SK-N-SH (cell line): ENCODE measurements at regions not wholly inside any gene's neighbourhood (a gene's known extent, or its start where the extent isn't known, plus 50 kb on each side); places are given as distances from the start of the nearest gene placed in this dataset.

Source experiments
- CTCF ChIA-PET: fragments of 300-600, 350-600 bp; formaldehyde crosslinking; extraction: SDS; loops from one replicate; lab custom pipeline; 2021; lab: Yijun Ruan, JAX
- POLR2A ChIA-PET: fragments of 350-600 bp; sonication (Branson Sonifier 250); formaldehyde crosslinking; extraction: SDS; loops from one replicate; lab custom pipeline; 2020; ENCODE audit warnings: antibody characterized with exemption, inconsistent platforms; lab: Yijun Ruan, JAX
- DNase-seq: peaks from one replicate; pipeline ENCODE4 v3.0.0; 2012
- H2AFZ ChIP-seq: fragments of 200-600 bp; sonication (generic); 2 replicates; pipeline ENCODE4 v1.8.1; 2016; ENCODE audit warnings: antibody characterized with exemption, mild to moderate bottlenecking, low read depth
- H3F3A ChIP-seq: fragments of 200-600 bp; sonication (generic); replicated peaks from 2 replicates; pipeline ENCODE3; 2016; ENCODE audit warnings: antibody characterized with exemption, mild to moderate bottlenecking; ENCODE audit not compliant: insufficient read depth
- H3K27ac ChIP-seq, 2 experiments: fragments of 200-500 bp in 1 of 2; fragments of 200-600 bp in 1 of 2; sonication (Bioruptor generic) in 1 of 2; sonication (generic), shearing (Covaris generic) in 1 of 2; 2 replicates each; pipeline versions ENCODE4 v1.5.1 to v1.6.1; 2014 to 2016; ENCODE audit warnings: low read depth in 2 of 2, inconsistent platforms in 1 of 2, low read length in 1 of 2, mild to moderate bottlenecking in 1 of 2, mixed read lengths in 1 of 2
- H3K27me3 ChIP-seq: fragments of 200-600 bp; sonication (generic), shearing (Covaris generic); 2 replicates; pipeline ENCODE4 v1.6.1; 2016; ENCODE audit warnings: mixed run types; ENCODE audit not compliant: insufficient read depth
- H3K36me3 ChIP-seq, 2 experiments: fragments of 200-500 bp in 1 of 2; fragments of 200-600 bp in 1 of 2; sonication (Bioruptor generic) in 1 of 2; sonication (generic) in 1 of 2; replicated peaks in 1 of 2; 2 replicates each; pipeline versions ENCODE3 to v1.5.1; 2014 to 2016; ENCODE audit warnings: low read length in 1 of 2, mild to moderate bottlenecking in 1 of 2; ENCODE audit not compliant: insufficient read depth in 2 of 2, control insufficient read depth in 1 of 2
- H3K4me1 ChIP-seq, 2 experiments: fragments of 200-500 bp in 1 of 2; fragments of 200-600 bp in 1 of 2; sonication (Bioruptor generic) in 1 of 2; sonication (generic), shearing (Covaris generic) in 1 of 2; 2 replicates each; pipeline versions ENCODE4 v1.5.1 to v1.6.1; 2014 to 2016; ENCODE audit warnings: low read depth in 1 of 2, low read length in 1 of 2, mixed run types in 1 of 2; ENCODE audit not compliant: insufficient read depth in 2 of 2, control insufficient read depth in 1 of 2
- H3K4me2 ChIP-seq: fragments of 200-600 bp; sonication (generic), shearing (Covaris generic); 2 replicates; pipeline ENCODE4 v1.6.1; 2017; ENCODE audit warnings: mixed run types
- H3K4me3 ChIP-seq, 2 experiments: fragments of 200-500 bp in 1 of 2; fragments of 200-600 bp in 1 of 2; sonication (Bioruptor generic) in 1 of 2; sonication (generic), shearing (Covaris generic) in 1 of 2; 2 replicates each; pipeline versions ENCODE4 v1.5.1 to v1.8.1; 2014 to 2016; ENCODE audit warnings: low read depth in 2 of 2, inconsistent platforms in 1 of 2, low read length in 1 of 2, mild to moderate bottlenecking in 1 of 2, mixed read lengths in 1 of 2, moderate library complexity in 1 of 2
- H3K79me2 ChIP-seq: fragments of 200-600 bp; sonication (generic); 2 replicates; pipeline ENCODE4 v1.8.1; 2017; ENCODE audit warnings: mild to moderate bottlenecking; ENCODE audit not compliant: insufficient read depth
- H3K9ac ChIP-seq: fragments of 200-600 bp; sonication (generic); 2 replicates; pipeline ENCODE4 v1.6.1; 2017; ENCODE audit warnings: mixed run types
- H3K9me2 ChIP-seq: fragments of 200-600 bp; sonication (generic); 2 replicates; pipeline ENCODE4 v1.6.1; 2017; ENCODE audit warnings: mixed run types
- H3K9me3 ChIP-seq: fragments of 200-600 bp; sonication (generic); 2 replicates; pipeline ENCODE4 v1.6.1; 2017; ENCODE audit warnings: mixed run types, mild to moderate bottlenecking, moderate library complexity
- H4K20me1 ChIP-seq: fragments of 200-600 bp; sonication (generic); 2 replicates; pipeline ENCODE4 v1.6.1; 2017; ENCODE audit warnings: mild to moderate bottlenecking, mixed run types; ENCODE audit not compliant: insufficient read depth
- CHD2 ChIP-seq: fragments of 150-350 bp; IDR thresholded peaks from 2 replicates; pipeline ENCODE4 v1.6.1; 2018; ENCODE audit warnings: low read length; ENCODE audit not compliant: partially characterized antibody
- CTCF ChIP-seq: fragments of 200-600 bp; sonication (generic); IDR thresholded peaks from 2 replicates; pipeline ENCODE4 v1.6.1; 2017; ENCODE audit warnings: antibody characterized with exemption, mild to moderate bottlenecking, moderate library complexity
- ELF1 ChIP-seq: IDR thresholded peaks from 2 replicates; pipeline ENCODE4 v1.4.0; 2012
- FOXJ3 ChIP-seq: sonication (generic); formaldehyde crosslinking; IDR thresholded peaks from 2 replicates; pipeline ENCODE4 v1.5.1; 2020; ENCODE audit warnings: mild to moderate bottlenecking, missing genetic modification reagents
- GABPA ChIP-seq: IDR thresholded peaks from 2 replicates; pipeline ENCODE4 v1.4.0; 2012; ENCODE audit warnings: low read depth, mild to moderate bottlenecking
- GATA2 ChIP-seq: sonication (generic); formaldehyde crosslinking; IDR thresholded peaks from 2 replicates; pipeline ENCODE4 v1.5.0; 2020; ENCODE audit warnings: mild to moderate bottlenecking, missing genetic modification reagents
- IRF3 ChIP-seq: fragments of 150-350 bp; IDR thresholded peaks from 2 replicates; pipeline ENCODE4 v1.6.1; 2016; ENCODE audit warnings: mild to moderate bottlenecking, low read depth, low read length
- MXI1 ChIP-seq: IDR thresholded peaks from 2 replicates; pipeline ENCODE4 v1.6.1; 2012; ENCODE audit warnings: mild to moderate bottlenecking, low read depth, low read length, improper control_type of control experiment
- NFIC ChIP-seq: IDR thresholded peaks from 2 replicates; pipeline ENCODE4 v1.4.0; 2012; ENCODE audit warnings: borderline replicate concordance
- NRF1 ChIP-seq: IDR thresholded peaks from 2 replicates; pipeline ENCODE4 v1.6.1; 2012; ENCODE audit warnings: low read depth, mild to moderate bottlenecking, low read length
- RAD21 ChIP-seq: IDR thresholded peaks from 2 replicates; pipeline ENCODE4 v1.6.1; 2012; ENCODE audit warnings: mild to moderate bottlenecking, low read length
- RCOR1 ChIP-seq: fragments of 150-350 bp; IDR thresholded peaks from 2 replicates; pipeline ENCODE4 v1.6.1; 2017; ENCODE audit warnings: antibody characterized with exemption, low read length
- SMC3 ChIP-seq: IDR thresholded peaks from 2 replicates; pipeline ENCODE4 v1.6.1; 2012; ENCODE audit warnings: low read depth, low read length, improper control_type of control experiment
- TCF12 ChIP-seq: IDR thresholded peaks from 2 replicates; pipeline ENCODE4 v1.4.0; 2012
- USF1 ChIP-seq: IDR thresholded peaks from 2 replicates; pipeline ENCODE4 v1.4.0; 2012; ENCODE audit warnings: low read depth, borderline replicate concordance
- USF2 ChIP-seq: fragments of 150-350 bp; IDR thresholded peaks from 2 replicates; pipeline ENCODE4 v1.6.1; 2017; ENCODE audit warnings: antibody characterized with exemption, low read length, low read depth, borderline replicate concordance
- YY1 ChIP-seq: IDR thresholded peaks from 2 replicates; pipeline ENCODE4 v1.4.0; 2012; ENCODE audit warnings: low read depth, mild to moderate bottlenecking
- ZBTB33 ChIP-seq: IDR thresholded peaks from 2 replicates; pipeline ENCODE4 v1.4.0; 2012; ENCODE audit warnings: low read depth, borderline replicate concordance
- WGBS: methylation state at CpG from one replicate; pipeline ENCODE4 v1.1.6; 2017; ENCODE audit warnings: low lambda C conversion rate; 5-methylcytosine and 5-hydroxymethylcytosine counted together

- no peaks in the 10 kb centered on the region for H4K20me1 ChIP-seq
- DNase-seq = no peak
- no peaks in the 10 kb centered on the region for H3K36me3 ChIP-seq
- TF ChIP-seq USF2 (no peak), RCOR1 (no peak), CTCF (no peak), SMC3 (no peak), NFIC (no peak), MXI1 (no peak)
- no peak overlapping the region for H2AFZ ChIP-seq
- no peak overlapping the region for H3K4me2 ChIP-seq
- no peaks in the 10 kb centered on the region for H3K9me2 ChIP-seq
- ChIA-PET CTCF (no interaction called here), POLR2A (no interaction called here)
- no peak overlapping the region for H3K4me3 ChIP-seq
- no peaks in the 10 kb centered on the region for H3F3A ChIP-seq
- no peaks in the 10 kb centered on the region for H3K27me3 ChIP-seq
- WGBS = 76% methylated on average over 3 of the region's 3 CpGs
- H3K79me2 ChIP-seq = no peaks in the 10 kb centered on the region
- H3K9me3 ChIP-seq = no peaks in the 10 kb centered on the region
- H3K9ac ChIP-seq = no peak overlapping the region
- H3K4me1 ChIP-seq = no peaks in the 10 kb centered on the region
- no peak overlapping the region for H3K27ac ChIP-seq
These were observed 1343.9 kb upstream of the MIR17HG start for GRCh38 chr13:90003566-90003965.

- no peaks in the 10 kb centered on the region for H3K4me1 ChIP-seq
- no peaks in the 10 kb centered on the region for H3K9me3 ChIP-seq
- H3K27ac ChIP-seq = no peak overlapping the region
- H2AFZ ChIP-seq = no peak overlapping the region
- ChIA-PET CTCF (no interaction called here), POLR2A (no interaction called here)
- WGBS = 73% methylated on average over 7 of the region's 7 CpGs
- H3K27me3 ChIP-seq = no peaks in the 10 kb centered on the region
- no peaks in the 10 kb centered on the region for H3K79me2 ChIP-seq
- no peak overlapping the region for H3K9ac ChIP-seq
- H3K4me3 ChIP-seq = no peak overlapping the region
- no peaks in the 10 kb centered on the region for H3K36me3 ChIP-seq
- no peak for DNase-seq
- H3F3A ChIP-seq = no peaks in the 10 kb centered on the region
- H3K9me2 ChIP-seq = no peaks in the 10 kb centered on the region
- TF ChIP-seq GATA2 (CRISPR knock-in tag) = no peak
- no peak for TF ChIP-seq GABPA
- H3K4me2 ChIP-seq = no peak overlapping the region
- no peaks in the 10 kb centered on the region for H4K20me1 ChIP-seq
These were observed 1338.8 kb upstream of the MIR17HG start for GRCh38 chr13:90008707-90009149.

- Histone ChIP-seq H3K9me3 (no peaks in the 10 kb centered on the region), H3K27ac (no peak overlapping the region), H4K20me1 (no peaks in the 10 kb centered on the region), H3K9me2 (no peaks in the 10 kb centered on the region), H3K79me2 (no peaks in the 10 kb centered on the region), H3K4me3 (no peak overlapping the region), H3K4me1 (no peaks in the 10 kb centered on the region), H3K4me2 (no peak overlapping the region), H3K36me3 (no peaks in the 10 kb centered on the region), H3F3A (no peaks in the 10 kb centered on the region), H3K27me3 (no peaks in the 10 kb centered on the region), H3K9ac (no peak overlapping the region), H2AFZ (no peak overlapping the region)
- DNase-seq = no peak
- POLR2A ChIA-PET = no interaction called here
- CTCF ChIA-PET = no interaction called here
- WGBS = 27% methylated on average over 1 of the region's 1 CpG
- TF ChIP-seq USF1 (no peak), IRF3 (no peak), ELF1 (no peak), NFIC (no peak), RAD21 (no peak), FOXJ3 (no peak), NRF1 (no peak), GATA2 (CRISPR knock-in tag) (no peak), TCF12 (no peak), MXI1 (no peak), ZBTB33 (no peak), YY1 (no peak), CHD2 (no peak)
These were observed 1333.4 kb upstream of the MIR17HG start for GRCh38 chr13:90014038-90014437.
